Caco-2 (cell line): ENCODE measurements at regions not wholly inside any gene's neighbourhood (a gene's known extent, or its start where the extent isn't known, plus 50 kb on each side); places are given as distances from the start of the nearest gene placed in this dataset.

Experiments used
- BruUV-seq: library from RNA; stranded (reverse); fragments of 400-500 nt; replicated peaks from 2 replicates; lab custom pipeline; 2021; lab: Mats Ljungman, UMichigan
- CTCF ChIA-PET: fragments of 300-600 bp; sonication (Branson Sonifier 250); formaldehyde crosslinking; loops from one replicate; lab custom pipeline; 2022; ENCODE audit warnings: antibody characterized with exemption; lab: Charles Lee
- POLR2A ChIA-PET: fragments of 300-600 bp; sonication (Branson Sonifier 250); formaldehyde crosslinking; loops from one replicate; lab custom pipeline; 2022; ENCODE audit warnings: antibody characterized with exemption; lab: Charles Lee
- DNase-seq, 2 experiments: peaks; one replicate each; pipeline versions ENCODE4 v3.0.0 to v3.0.0-alpha.2; 2020 to 2022
- H3K27me3 ChIP-seq: replicated peaks from 2 replicates; pipeline ENCODE4 v1.6.0; 2011; ENCODE audit warnings: low read length; ENCODE audit not compliant: control insufficient read depth, insufficient read depth
- H3K36me3 ChIP-seq: 2 replicates; pipeline ENCODE4 v1.5.1; 2011; ENCODE audit warnings: low read length; ENCODE audit not compliant: control insufficient read depth, insufficient read depth
- H3K4me1 ChIP-seq: fragments of 250-450 bp; sonication (Bioruptor Pico); 2 replicates; pipeline ENCODE4 v1.5.1; 2020; ENCODE audit warnings: mild to moderate bottlenecking
- H3K4me3 ChIP-seq: 2 replicates; pipeline ENCODE4 v1.5.1; 2011; ENCODE audit warnings: low read depth, mild to moderate bottlenecking, control low read depth, low read length
- H3K9me3 ChIP-seq: fragments of 250-450 bp; sonication (Bioruptor Pico); 2 replicates; pipeline ENCODE4 v1.5.1; 2020; ENCODE audit warnings: mild to moderate bottlenecking, moderate library complexity
- H3K27ac Mint-ChIP-seq: one replicate; pipeline ENCODE4 v1.8.0; 2022; ENCODE audit warnings: mixed read lengths; ENCODE audit not compliant: unreplicated experiment
- H3K27me3 Mint-ChIP-seq: one replicate; pipeline ENCODE4 v1.8.0; 2022; ENCODE audit warnings: mixed read lengths; ENCODE audit not compliant: insufficient read depth, unreplicated experiment
- H3K36me3 Mint-ChIP-seq: one replicate; pipeline ENCODE4 v1.8.0; 2022; ENCODE audit warnings: mild to moderate bottlenecking, mixed read lengths; ENCODE audit not compliant: insufficient read depth, unreplicated experiment
- H3K4me1 Mint-ChIP-seq: one replicate; pipeline ENCODE4 v1.8.0; 2022; ENCODE audit warnings: low read depth, mixed read lengths; ENCODE audit not compliant: unreplicated experiment
- H3K4me3 Mint-ChIP-seq: one replicate; pipeline ENCODE4 v1.8.0; 2022; ENCODE audit warnings: mild to moderate bottlenecking, moderate library complexity, mixed read lengths; ENCODE audit not compliant: unreplicated experiment
- H3K9me3 Mint-ChIP-seq: one replicate; pipeline ENCODE4 v1.8.0; 2022; ENCODE audit warnings: mixed read lengths; ENCODE audit not compliant: unreplicated experiment
- intact Hi-C: fragments of 100-400 bp; cut with micrococcal nuclease; formaldehyde crosslinking; loops from one replicate; pipeline ENCODE4 v1.10.0; 2022; ENCODE audit not compliant: unreplicated experiment
- TF ChIP-seq, protein P1 (sequence below), 2 experiments: fragments of 200-600 bp in 1 of 2; IDR thresholded peaks; 1 replicate in 1 of 2; 2 replicates in 1 of 2; pipeline versions ENCODE4 v1.5.1 to v1.8.0; 2011 to 2022; ENCODE audit warnings: antibody characterized with exemption in 1 of 2, control low read depth in 1 of 2, inconsistent platforms in 1 of 2, low read depth in 1 of 2, low read length in 1 of 2, mild to moderate bottlenecking in 1 of 2, moderate library complexity in 1 of 2; ENCODE audit not compliant: insufficient read depth in 1 of 2, severe bottlenecking in 1 of 2, unreplicated experiment in 1 of 2

DNA sequence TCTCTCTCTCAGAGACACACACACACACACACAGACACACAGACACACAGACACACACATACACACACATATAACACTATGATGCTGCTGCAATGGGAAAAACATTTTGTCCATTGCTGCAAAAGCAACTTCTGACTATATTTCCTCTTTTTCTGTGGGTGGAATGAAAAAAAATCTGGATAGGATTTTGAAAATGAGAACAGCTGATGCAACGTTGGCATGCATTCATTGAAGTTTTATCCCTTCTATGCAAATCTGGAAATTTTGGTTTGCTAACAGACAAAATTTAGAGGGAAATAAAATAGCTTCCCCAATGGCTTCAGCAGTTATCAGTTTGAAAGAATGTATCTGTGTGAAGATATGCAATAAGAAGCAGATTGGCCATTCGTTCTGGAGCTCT is 763.4 kb upstream of the GRM7 start:
- H3K27ac Mint-ChIP-seq = no peak overlapping the region
- Histone ChIP-seq H3K4me3 (no peak overlapping the region), H3K9me3 (no peaks in the 10 kb centered on the region), H3K27me3 (no peaks in the 10 kb centered on the region), H3K36me3 (no peaks in the 10 kb centered on the region), H3K4me1 (no peaks in the 10 kb centered on the region)
- no peaks in the 10 kb centered on the region for H3K27me3 Mint-ChIP-seq
- intact Hi-C loops = no loop called here
- TF ChIP-seq, protein P1, sequence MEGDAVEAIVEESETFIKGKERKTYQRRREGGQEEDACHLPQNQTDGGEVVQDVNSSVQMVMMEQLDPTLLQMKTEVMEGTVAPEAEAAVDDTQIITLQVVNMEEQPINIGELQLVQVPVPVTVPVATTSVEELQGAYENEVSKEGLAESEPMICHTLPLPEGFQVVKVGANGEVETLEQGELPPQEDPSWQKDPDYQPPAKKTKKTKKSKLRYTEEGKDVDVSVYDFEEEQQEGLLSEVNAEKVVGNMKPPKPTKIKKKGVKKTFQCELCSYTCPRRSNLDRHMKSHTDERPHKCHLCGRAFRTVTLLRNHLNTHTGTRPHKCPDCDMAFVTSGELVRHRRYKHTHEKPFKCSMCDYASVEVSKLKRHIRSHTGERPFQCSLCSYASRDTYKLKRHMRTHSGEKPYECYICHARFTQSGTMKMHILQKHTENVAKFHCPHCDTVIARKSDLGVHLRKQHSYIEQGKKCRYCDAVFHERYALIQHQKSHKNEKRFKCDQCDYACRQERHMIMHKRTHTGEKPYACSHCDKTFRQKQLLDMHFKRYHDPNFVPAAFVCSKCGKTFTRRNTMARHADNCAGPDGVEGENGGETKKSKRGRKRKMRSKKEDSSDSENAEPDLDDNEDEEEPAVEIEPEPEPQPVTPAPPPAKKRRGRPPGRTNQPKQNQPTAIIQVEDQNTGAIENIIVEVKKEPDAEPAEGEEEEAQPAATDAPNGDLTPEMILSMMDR (IDR thresholded peaks at IDR 0.05; ENCODE audit: insufficient read depth in 1 of 2, low read depth in 1 of 2, low read length in 1 of 2, severe bottlenecking in 1 of 2, unreplicated experiment in 1 of 2) = no peak
- no peak overlapping the region for H3K4me3 Mint-ChIP-seq
- no peaks in the 10 kb centered on the region for H3K36me3 Mint-ChIP-seq
- DNase-seq = no peak
- CTCF ChIA-PET = no interaction called here
- no peaks in the 10 kb centered on the region for H3K4me1 Mint-ChIP-seq
- POLR2A ChIA-PET = no interaction called here
- no peaks in the 10 kb centered on the region for H3K9me3 Mint-ChIP-seq
- no TSS peak for BruUV-seq

DNA sequence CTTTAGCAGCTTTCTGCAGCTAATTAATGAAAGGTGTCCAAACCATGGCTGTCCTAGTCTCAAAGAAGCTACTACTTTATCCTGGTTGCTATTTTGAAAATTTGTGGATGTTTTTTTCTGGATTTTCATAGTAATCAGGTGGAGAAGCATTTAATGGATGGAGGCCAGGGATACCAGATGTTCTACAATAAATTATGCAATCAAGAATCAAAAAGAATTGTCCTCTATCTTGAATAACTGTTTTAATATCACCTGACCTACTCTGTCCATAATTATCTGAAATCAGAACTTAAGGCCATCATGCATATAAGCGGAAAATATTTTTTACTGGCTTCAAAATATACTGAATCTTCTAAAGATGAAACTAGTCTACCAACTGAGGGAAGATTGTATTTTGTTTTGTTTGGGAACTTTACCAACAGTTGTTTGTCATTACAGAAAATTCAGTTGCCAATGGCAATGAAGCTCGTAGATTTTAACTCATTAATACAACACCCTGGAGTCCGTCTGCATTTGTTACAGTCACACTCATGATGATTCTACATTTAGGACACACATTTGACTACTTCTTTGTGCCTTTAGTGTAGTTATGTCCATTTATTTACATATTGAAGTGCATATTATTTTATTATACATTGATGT is 762.3 kb upstream of the GRM7 start:
- intact Hi-C loops = no loop called here
- Histone ChIP-seq H3K36me3 (no peaks in the 10 kb centered on the region), H3K4me1 (no peaks in the 10 kb centered on the region), H3K9me3 (no peaks in the 10 kb centered on the region), H3K27me3 (no peaks in the 10 kb centered on the region), H3K4me3 (no peak overlapping the region)
- Mint-ChIP-seq H3K9me3 (no peaks in the 10 kb centered on the region), H3K4me3 (no peak overlapping the region), H3K27me3 (no peaks in the 10 kb centered on the region), H3K27ac (no peak overlapping the region), H3K36me3 (no peaks in the 10 kb centered on the region), H3K4me1 (no peaks in the 10 kb centered on the region)
- CTCF ChIA-PET = no interaction called here
- no peak for DNase-seq
- BruUV-seq = no TSS peak
- POLR2A ChIA-PET = no interaction called here
- TF ChIP-seq, protein P1 (IDR thresholded peaks at IDR 0.05; ENCODE audit: insufficient read depth in 1 of 2, low read depth in 1 of 2, low read length in 1 of 2, severe bottlenecking in 1 of 2, unreplicated experiment in 1 of 2) = no peak

DNA sequence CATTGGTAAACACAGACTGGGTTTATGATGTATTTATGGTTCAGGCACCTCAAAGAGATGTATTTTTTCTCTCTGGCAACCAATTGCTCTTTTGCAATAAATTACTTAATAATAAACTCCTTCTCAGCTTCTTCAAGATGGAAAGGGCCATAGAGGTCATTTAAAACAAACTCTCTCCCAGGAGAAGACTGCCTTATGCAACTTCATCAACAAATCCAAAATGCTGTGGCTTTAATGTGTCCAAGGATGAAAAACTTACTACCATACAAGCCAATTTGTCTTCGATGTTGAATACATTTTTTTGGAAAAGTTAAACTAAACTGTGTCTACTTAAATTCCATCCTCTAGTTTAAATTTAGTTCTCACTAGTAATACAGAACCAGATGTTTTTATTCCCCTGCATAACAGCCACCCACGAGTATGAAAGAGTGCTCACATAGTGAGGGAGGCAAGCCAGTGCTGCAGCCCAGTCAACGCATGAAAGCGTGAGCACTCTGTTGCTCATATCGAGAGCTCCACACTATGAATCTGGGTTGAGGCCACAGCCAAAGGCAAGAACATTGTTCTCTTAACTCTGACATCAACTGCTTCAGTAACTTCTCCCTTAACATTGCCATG is 761.3 kb upstream of the GRM7 start:
- no peak overlapping the region for H3K4me3 Mint-ChIP-seq
- BruUV-seq = no TSS peak
- Histone ChIP-seq H3K4me1 (no peaks in the 10 kb centered on the region), H3K36me3 (no peaks in the 10 kb centered on the region), H3K4me3 (no peak overlapping the region), H3K27me3 (no peaks in the 10 kb centered on the region), H3K9me3 (no peaks in the 10 kb centered on the region)
- no peak overlapping the region for H3K27ac Mint-ChIP-seq
- intact Hi-C loops = no loop called here
- ChIA-PET POLR2A (no interaction called here), CTCF (no interaction called here)
- H3K9me3 Mint-ChIP-seq = peaks cover under 1% of the 10 kb centered on the region
- no peak for DNase-seq
- H3K27me3 Mint-ChIP-seq = no peaks in the 10 kb centered on the region
- H3K36me3 Mint-ChIP-seq = no peaks in the 10 kb centered on the region
- TF ChIP-seq, protein P1 (IDR thresholded peaks at IDR 0.05; ENCODE audit: insufficient read depth in 1 of 2, low read depth in 1 of 2, low read length in 1 of 2, severe bottlenecking in 1 of 2, unreplicated experiment in 1 of 2) = no peak
- H3K4me1 Mint-ChIP-seq = no peaks in the 10 kb centered on the region
